CD4-positive, alpha-beta T cell treated with Interleukin-17A for 1 hour (primary cell): ENCODE measurements at regions not wholly inside any gene's neighbourhood (a gene's known extent, or its start where the extent isn't known, plus 50 kb on each side); places are given as distances from the start of the nearest gene placed in this dataset.

Source experiments
- DNase-seq: peaks from one replicate; pipeline ENCODE4 v3.0.0-alpha.2; 2020

GRCh38 chr6:132087391-132087790 lies 136.2 kb upstream of the CCN2 start:
- no peak for DNase-seq

- no peak for DNase-seq
Observed at GRCh38 chr6:132085731-132086130, 134.6 kb upstream of the CCN2 start.

DNA sequence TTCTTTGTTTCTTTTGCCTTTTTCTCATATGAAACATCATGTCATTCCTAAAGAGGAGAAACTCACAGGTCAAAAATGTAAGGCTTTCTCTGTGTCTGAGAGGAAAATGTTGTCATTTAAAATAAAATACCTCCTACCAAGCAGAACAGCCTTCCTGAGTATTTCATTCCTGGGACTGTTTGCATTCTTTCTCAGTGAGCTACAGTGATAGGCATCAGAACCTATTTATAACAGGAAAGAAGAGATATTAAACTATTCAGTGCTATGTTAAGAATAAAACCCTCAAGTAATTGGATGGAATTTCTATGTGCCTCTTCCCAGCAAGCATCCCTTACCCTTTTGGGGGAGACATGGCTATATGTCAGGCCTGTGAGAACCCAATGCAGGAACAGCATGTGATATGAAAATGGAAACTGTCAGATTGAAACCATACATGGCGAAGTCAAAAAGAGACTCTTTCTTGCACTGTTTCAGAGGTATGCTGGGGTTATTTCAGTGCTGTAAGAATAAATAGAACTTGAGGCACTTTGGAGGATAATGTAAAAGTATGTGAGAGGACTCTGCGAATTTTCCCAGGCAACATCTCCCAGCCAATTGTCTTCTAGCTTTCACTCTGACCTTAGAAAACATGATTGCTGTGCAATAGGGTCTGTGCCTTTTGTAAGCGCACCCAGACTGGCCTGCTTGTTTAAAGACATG lies 133.8 kb upstream of the CCN2 start:
- DNase-seq = no peak

GRCh38 chr6:132082421-132082820 lies 131.2 kb upstream of the CCN2 start:
- no peak for DNase-seq

- no peak for DNase-seq
Observed at GRCh38 chr6:132081338-132081737, 130.2 kb upstream of the CCN2 start.

- DNase-seq = no peak
Observed at GRCh38 chr6:132079286-132079685, 128.1 kb upstream of the CCN2 start.

DNA sequence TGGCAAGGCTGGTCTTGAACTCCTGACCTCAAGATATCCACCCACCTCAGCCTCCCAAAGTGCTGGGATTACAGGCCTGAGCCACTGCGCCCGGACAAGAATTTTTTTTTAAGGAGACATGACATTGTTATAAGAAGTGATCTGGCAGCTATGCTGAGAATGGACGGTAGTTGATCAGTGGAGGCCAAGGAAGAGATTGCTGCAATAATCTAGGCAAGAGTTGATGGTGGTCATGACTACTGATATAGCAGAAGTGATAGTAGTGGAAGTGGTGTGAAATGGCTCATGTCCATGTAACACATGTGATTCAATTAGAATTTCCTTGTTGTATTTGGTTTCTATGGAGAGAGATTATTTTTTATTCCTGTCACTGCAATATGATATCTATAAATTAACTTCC lies 125.3 kb upstream of the CCN2 start:
- DNase-seq = no peak

DNA sequence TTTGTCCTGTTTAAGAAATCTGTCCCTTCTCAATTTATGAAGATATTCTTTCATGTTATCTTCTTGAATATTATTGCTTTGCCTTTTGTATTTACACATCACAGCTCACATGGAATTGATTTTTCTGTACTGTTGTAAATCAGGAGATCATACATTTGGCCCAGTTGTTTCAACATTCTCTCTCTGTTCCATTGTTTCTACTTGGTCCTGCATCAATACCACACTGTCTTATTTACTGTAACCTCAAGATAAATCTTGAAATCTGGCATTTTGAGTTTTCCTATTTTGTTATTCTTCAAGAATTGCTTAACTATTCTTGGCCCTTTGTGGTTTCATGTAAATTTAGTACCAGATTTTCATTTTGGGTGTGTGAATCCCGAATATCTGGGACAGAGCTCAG lies 121.7 kb upstream of the CCN2 start:
- DNase-seq = no peak

- DNase-seq = no peak
Observed at GRCh38 chr6:132072271-132072670, 121.1 kb upstream of the CCN2 start.

DNA sequence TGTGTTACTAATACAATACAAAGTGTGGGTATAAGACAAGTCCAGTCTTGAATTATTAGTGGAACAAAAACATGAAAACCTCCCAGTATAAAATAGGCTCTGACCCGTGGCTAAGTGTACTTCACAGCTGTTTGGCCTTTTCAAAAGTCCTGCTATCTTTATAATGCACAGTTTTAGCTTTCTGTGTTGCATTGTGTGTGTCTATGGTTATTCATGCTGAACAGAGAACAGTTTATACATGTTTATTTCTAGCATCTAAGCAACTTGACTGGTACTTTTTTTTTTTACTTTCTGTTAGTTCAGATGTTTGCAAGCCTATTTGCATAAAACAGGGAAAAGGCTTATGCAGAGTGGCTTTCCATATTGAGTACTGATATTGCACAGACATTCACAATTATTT lies 119.2 kb upstream of the CCN2 start:
- no peak for DNase-seq

DNA sequence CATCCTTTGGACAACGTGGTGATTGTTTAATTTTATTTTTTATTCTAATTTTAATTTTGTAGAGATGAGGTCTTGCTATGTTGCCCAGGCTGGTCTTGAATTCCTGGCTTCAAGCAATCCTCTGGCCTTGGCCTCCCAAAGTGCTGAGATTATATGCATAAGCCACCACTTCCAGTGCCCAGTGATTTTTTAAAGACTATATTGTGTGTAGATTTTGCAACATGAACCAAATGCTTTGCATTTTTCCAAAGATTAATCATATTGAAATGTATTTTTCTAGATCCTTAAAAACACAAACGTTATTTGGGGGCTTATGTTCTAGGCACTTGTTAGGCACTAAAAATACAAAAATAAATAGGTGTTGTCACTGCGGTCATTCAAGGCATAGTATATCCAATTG lies 117.6 kb upstream of the CCN2 start:
- no peak for DNase-seq

DNA sequence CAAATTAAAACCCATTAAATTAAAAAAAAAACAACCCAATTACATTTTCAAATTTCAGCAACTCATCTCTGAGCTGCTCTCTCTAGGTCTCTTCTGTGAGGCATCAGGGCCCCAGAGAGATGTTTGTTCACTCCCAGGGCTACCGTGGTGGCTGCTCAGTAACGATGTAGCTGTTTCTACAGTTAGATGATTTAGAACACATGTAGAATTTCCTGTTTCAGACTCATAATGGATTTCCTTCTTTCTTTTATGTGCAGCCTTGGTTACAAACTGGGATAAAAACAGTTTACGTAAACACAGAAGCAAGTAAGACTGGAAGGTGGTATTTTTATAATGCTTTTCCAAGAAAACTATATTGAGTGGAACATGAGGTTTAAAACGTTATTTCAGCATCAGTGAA lies 116.1 kb upstream of the CCN2 start:
- no peak for DNase-seq

GRCh38 chr6:132065556-132065955 lies 114.4 kb upstream of the CCN2 start:
- DNase-seq = no peak

- no peak for DNase-seq
Observed at GRCh38 chr6:132063738-132064137, 112.6 kb upstream of the CCN2 start.

- no peak for DNase-seq
Observed at GRCh38 chr6:132063204-132063603, 112.0 kb upstream of the CCN2 start.

GRCh38 chr6:132062626-132063025 lies 111.5 kb upstream of the CCN2 start:
- DNase-seq = no peak

DNA sequence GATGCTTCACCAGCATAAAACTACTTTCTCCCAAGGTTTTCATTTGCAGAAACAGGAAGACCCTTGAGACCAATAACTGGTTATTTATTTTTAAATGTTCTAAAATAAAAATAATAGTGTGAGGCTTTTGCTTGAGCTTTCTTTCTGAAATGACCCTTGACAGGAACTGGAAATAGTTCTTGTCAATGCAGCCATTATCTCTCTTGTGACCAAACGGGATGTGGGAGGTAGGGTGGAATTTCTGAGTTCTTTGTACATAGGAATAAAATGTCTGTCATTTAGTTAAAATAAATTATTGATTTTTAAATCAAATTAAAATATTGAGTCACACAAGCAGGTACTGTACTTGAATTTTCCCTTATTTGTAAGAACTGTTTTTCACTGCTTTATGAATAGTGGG lies 110.2 kb upstream of the CCN2 start:
- no peak for DNase-seq

- DNase-seq = no peak
Observed at GRCh38 chr6:132060591-132060990, 109.4 kb upstream of the CCN2 start.

DNA sequence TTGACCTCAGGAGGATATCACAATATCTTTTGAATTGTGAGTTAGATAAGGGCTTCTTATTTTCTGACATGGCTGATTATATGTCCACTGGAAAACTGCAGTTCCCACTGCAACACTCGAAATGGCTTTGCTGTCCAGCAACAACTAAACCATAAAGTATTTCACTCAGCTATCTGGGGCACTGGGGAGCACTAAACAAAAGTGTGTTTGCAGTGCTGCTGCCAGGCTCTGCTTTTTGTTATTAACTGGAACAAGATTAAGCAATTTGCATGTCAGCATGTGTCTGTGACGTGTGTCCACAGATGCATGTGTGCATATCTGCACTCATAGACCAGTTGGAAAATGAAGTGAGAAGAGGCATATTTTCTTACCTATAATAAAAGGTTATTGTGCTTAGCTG lies 107.8 kb upstream of the CCN2 start:
- no peak for DNase-seq

DNA sequence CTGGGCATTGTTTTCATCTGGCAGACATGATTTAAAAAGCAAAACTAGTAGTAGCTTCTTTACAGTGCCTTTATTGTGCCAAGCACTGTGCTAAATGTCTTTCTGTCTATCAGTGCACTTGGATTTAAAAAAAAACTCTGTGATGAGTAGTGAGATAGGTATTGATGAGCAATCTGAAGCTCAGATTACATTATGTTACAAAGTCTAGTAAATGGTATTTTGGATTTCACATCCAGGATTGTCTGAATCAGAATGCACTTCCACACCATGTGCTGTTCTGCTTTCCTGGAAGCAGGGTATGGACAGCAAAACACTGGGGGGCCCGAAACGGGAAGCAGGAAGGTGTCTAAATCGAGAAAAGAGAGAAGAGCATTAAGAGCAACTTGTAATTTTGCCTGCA lies 103.4 kb upstream of the CCN2 start:
- DNase-seq = no peak

GRCh38 chr6:132053511-132053910 lies 102.3 kb upstream of the CCN2 start:
- DNase-seq = no peak

DNA sequence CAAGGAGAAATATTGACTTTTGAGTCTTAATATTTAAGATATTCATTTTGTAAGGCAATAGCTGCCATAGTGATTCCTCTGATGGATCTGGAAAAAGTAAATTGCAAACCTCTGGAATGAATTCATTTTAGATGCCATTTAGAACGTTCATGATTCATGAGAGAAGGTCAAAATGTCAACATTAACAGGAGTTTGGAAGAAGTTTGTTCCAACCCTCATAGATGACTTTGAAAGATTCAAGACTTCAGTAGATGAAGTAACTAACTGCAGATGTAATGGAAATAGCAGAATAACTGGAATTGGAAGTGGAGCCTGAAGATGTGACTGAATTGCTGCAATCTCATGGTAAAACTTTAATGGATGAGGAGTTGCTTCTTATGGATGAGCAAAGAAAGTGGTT lies 100.9 kb upstream of the CCN2 start:
- DNase-seq = no peak

- no peak for DNase-seq
Observed at GRCh38 chr6:132045877-132046276, 94.7 kb upstream of the CCN2 start.

- DNase-seq = no peak
Observed at GRCh38 chr6:132043148-132043547, 92.0 kb upstream of the CCN2 start.

DNA sequence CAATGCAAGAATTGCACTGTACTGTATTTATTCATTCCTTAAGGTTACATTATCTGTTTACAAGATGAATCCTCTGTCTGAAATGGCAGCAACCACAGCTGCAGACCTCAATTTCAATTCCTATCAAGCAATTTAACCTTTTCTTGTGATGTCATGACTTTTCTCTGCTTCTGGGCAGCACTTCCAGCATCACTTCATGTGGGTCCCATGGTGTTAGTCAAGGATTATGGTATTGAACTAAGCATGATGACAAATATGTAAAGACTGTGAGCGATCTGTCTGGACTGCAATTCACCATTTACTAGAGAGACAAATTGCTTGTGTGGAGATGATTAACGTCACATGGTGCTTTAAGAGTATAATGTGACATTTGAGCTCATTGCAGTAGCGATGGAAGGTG lies 90.5 kb upstream of the CCN2 start:
- no peak for DNase-seq

DNA sequence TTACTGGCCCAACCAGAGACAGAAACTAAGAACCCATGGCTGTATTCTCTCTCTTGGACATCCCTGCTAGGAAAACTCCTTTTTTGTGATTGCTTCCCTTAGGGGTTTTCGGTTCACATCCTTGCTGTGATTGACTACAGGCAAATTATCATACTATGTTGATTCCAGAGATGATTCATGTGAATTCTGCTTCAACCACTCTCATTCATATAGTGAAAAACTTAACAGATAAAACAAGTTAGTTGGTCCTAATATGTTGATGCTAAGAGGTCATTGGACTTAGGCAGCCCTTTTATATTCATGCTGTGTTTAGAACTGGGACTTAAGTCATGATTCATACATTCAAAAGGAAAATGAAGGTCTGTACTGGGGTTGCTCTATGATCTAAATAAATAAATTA lies 76.9 kb upstream of the CCN2 start:
- no peak for DNase-seq
